GM06990 (cell line): ENCODE measurements at regions not wholly inside any gene's neighbourhood (a gene's known extent, or its start where the extent isn't known, plus 50 kb on each side); places are given as distances from the start of the nearest gene placed in this dataset.

Experiments used
- DNase-seq: peaks from one replicate; pipeline ENCODE4 v3.0.0-alpha.2; 2011; ENCODE audit not compliant: insufficient read length; ENCODE audit errors: extremely low read depth
- H3K27me3 ChIP-seq: replicated peaks from 2 replicates; pipeline ENCODE4 v1.6.0; 2011; ENCODE audit warnings: low read length; ENCODE audit not compliant: control insufficient read depth, insufficient read depth
- H3K36me3 ChIP-seq: 2 replicates; pipeline ENCODE4 v1.5.1; 2011; ENCODE audit warnings: low read length; ENCODE audit not compliant: control insufficient read depth, insufficient read depth
- H3K4me3 ChIP-seq: replicated peaks from 2 replicates; pipeline ENCODE4 v1.5.1; 2011; ENCODE audit warnings: low read depth, mild to moderate bottlenecking, control low read depth, low read length
- CTCF ChIP-seq: IDR thresholded peaks from 2 replicates; pipeline ENCODE4 v1.5.1; 2011; ENCODE audit warnings: low read length, control low read depth, mild to moderate bottlenecking, inconsistent platforms; ENCODE audit not compliant: insufficient read depth, poor library complexity, severe bottlenecking

GRCh38 chr11:15551901-15552851, 437.5 kb downstream of the INSC start:
- TF ChIP-seq CTCF = no peak
- DNase-seq = no peak
- no peak overlapping the region for H3K4me3 ChIP-seq
- no peaks in the 10 kb centered on the region for H3K27me3 ChIP-seq
- no peaks in the 10 kb centered on the region for H3K36me3 ChIP-seq

GRCh38 chr11:15555161-15555560, 440.4 kb downstream of the INSC start:
- Histone ChIP-seq H3K4me3 (no peak overlapping the region), H3K27me3 (no peaks in the 10 kb centered on the region), H3K36me3 (no peaks in the 10 kb centered on the region)
- no peak for DNase-seq
- TF ChIP-seq CTCF = no peak

- no peaks in the 10 kb centered on the region for H3K27me3 ChIP-seq
Observed at GRCh38 chr11:15557457-15558230, 442.9 kb downstream of the INSC start.

GRCh38 chr11:15558513-15559181, 443.9 kb downstream of the INSC start:
- H3K27me3 ChIP-seq = no peaks in the 10 kb centered on the region
- H3K36me3 ChIP-seq = no peaks in the 10 kb centered on the region
- DNase-seq = no peak
- no peak overlapping the region for H3K4me3 ChIP-seq
- TF ChIP-seq CTCF = no peak

More at GRCh38 chr11:15557457-15558230, 442.9 kb downstream of the INSC start:
- DNase-seq = no peak
- H3K4me3 ChIP-seq = no peak overlapping the region
- H3K36me3 ChIP-seq = no peaks in the 10 kb centered on the region
- no peak for TF ChIP-seq CTCF

- Histone ChIP-seq H3K4me3 (no peak overlapping the region), H3K27me3 (no peaks in the 10 kb centered on the region), H3K36me3 (no peaks in the 10 kb centered on the region)
- no peak for TF ChIP-seq CTCF
- no peak for DNase-seq
Observed at GRCh38 chr11:15560689-15561467, 446.2 kb downstream of the INSC start.
